Stimulated activated CD4-positive, alpha-beta T cell treated with anti-CD3 and anti-CD28 coated beads, Interleukin-2, amount 100 ng/mL, for 24 hours (primary cell): ENCODE measurements at regions not wholly inside any gene's neighbourhood (a gene's known extent, or its start where the extent isn't known, plus 50 kb on each side); places are given as distances from the start of the nearest gene placed in this dataset.

Experiments
- DNase-seq, 2 donors: peaks; one replicate each; pipeline ENCODE4 v3.0.0-alpha.2; 2020

GRCh38 chr13:29713839-29714238 is 118.4 kb upstream of the SLC7A1 start:
- peak in 1 of 2 donors; percentile 6 for DNase-seq

- DNase-seq = no peak
These were observed 116.3 kb upstream of the SLC7A1 start for GRCh38 chr13:29711776-29712175.

- no peak for DNase-seq
These were observed 115.0 kb upstream of the SLC7A1 start for GRCh38 chr13:29710511-29710910.

- no peak for DNase-seq
These were observed 114.0 kb upstream of the SLC7A1 start for GRCh38 chr13:29709407-29710069.

GRCh38 chr13:29707876-29708543 is 112.5 kb upstream of the SLC7A1 start:
- DNase-seq = peak; percentile 49 to 51

GRCh38 chr13:29706923-29707322 is 111.4 kb upstream of the SLC7A1 start:
- no peak for DNase-seq

GRCh38 chr13:29704648-29705047 is 109.2 kb upstream of the SLC7A1 start:
- DNase-seq = no peak

- DNase-seq = no peak
These were observed 107.9 kb upstream of the SLC7A1 start for GRCh38 chr13:29703421-29703820.

- no peak for DNase-seq
These were observed 107.4 kb upstream of the SLC7A1 start for GRCh38 chr13:29702912-29703351.

- DNase-seq = no peak
These were observed 102.6 kb upstream of the SLC7A1 start for GRCh38 chr13:29698106-29698505.

GRCh38 chr13:29696606-29697005 is 101.1 kb upstream of the SLC7A1 start:
- no peak for DNase-seq

- DNase-seq = no peak
These were observed 97.9 kb upstream of the SLC7A1 start for GRCh38 chr13:29693275-29693945.

GRCh38 chr13:29689548-29689947 is 94.1 kb upstream of the SLC7A1 start:
- DNase-seq = no peak

GRCh38 chr13:29688193-29688592 is 92.7 kb upstream of the SLC7A1 start:
- DNase-seq = no peak

GRCh38 chr13:29684441-29684840 is 89.0 kb upstream of the SLC7A1 start:
- DNase-seq = no peak

GRCh38 chr13:29683041-29683440 is 87.6 kb upstream of the SLC7A1 start:
- DNase-seq = no peak

- no peak for DNase-seq
These were observed 86.4 kb upstream of the SLC7A1 start for GRCh38 chr13:29681864-29682263.

- DNase-seq = no peak
These were observed 84.0 kb upstream of the SLC7A1 start for GRCh38 chr13:29679396-29680053.

GRCh38 chr13:29677627-29678026 is 82.1 kb upstream of the SLC7A1 start:
- DNase-seq = no peak

GRCh38 chr13:29676941-29677452 is 81.5 kb upstream of the SLC7A1 start:
- DNase-seq = no peak

GRCh38 chr13:29676535-29676934 is 81.0 kb upstream of the SLC7A1 start:
- DNase-seq = no peak

GRCh38 chr13:29674532-29674931 is 79.0 kb upstream of the SLC7A1 start:
- no peak for DNase-seq

GRCh38 chr13:29664591-29664990 is 69.1 kb upstream of the SLC7A1 start:
- DNase-seq = no peak
